HepG2 (cell line): ENCODE measurements at regions not wholly inside any gene's neighbourhood (a gene's known extent, or its start where the extent isn't known, plus 50 kb on each side); places are given as distances from the start of the nearest gene placed in this dataset.

Experiments used
- CHD2 ChIP-seq: IDR thresholded peaks from 2 replicates; pipeline ENCODE4 v1.6.1; 2011; ENCODE audit warnings: low read depth, low read length, improper control_type of control experiment
- ETV6 ChIP-seq: sonication (generic); formaldehyde crosslinking; conservative IDR thresholded peaks from 2 replicates; pipeline ENCODE4 v1.4.0; 2020; ENCODE audit warnings: missing genetic modification reagents
- HMG20B ChIP-seq: conservative IDR thresholded peaks from 2 replicates; pipeline ENCODE4 v1.6.1; 2016; ENCODE audit warnings: missing genetic modification reagents, missing compliant biosample characterization
- MAFK ChIP-seq, 2 experiments: IDR thresholded peaks in 1 of 2; conservative IDR thresholded peaks in 1 of 2; 2 replicates each; pipeline ENCODE4 v1.6.1; 2011; ENCODE audit warnings: improper control_type of control experiment in 2 of 2, low read length in 2 of 2
- MNT ChIP-seq: fragments of 450-650 bp; IDR thresholded peaks from 2 replicates; pipeline ENCODE4 v1.6.1; 2016
- NR2C2 ChIP-seq: sonication (generic); formaldehyde crosslinking; IDR thresholded peaks from 2 replicates; pipeline ENCODE4 v1.4.0; 2020; ENCODE audit warnings: missing genetic modification reagents, mild to moderate bottlenecking, moderate library complexity, borderline replicate concordance
- TCF7 ChIP-seq: sonication (generic); IDR thresholded peaks from 2 replicates; pipeline ENCODE4 v1.6.1; 2016; ENCODE audit warnings: antibody characterized with exemption, low read depth
- ZNF263 ChIP-seq: sonication (generic); formaldehyde crosslinking; IDR thresholded peaks from 2 replicates; pipeline ENCODE4 v1.4.0; 2020; ENCODE audit warnings: missing genetic modification reagents
- ZNF264 ChIP-seq: sonication (generic); formaldehyde crosslinking; IDR thresholded peaks from 2 replicates; pipeline ENCODE4 v1.4.0; 2020; ENCODE audit warnings: missing genetic modification reagents

DNA sequence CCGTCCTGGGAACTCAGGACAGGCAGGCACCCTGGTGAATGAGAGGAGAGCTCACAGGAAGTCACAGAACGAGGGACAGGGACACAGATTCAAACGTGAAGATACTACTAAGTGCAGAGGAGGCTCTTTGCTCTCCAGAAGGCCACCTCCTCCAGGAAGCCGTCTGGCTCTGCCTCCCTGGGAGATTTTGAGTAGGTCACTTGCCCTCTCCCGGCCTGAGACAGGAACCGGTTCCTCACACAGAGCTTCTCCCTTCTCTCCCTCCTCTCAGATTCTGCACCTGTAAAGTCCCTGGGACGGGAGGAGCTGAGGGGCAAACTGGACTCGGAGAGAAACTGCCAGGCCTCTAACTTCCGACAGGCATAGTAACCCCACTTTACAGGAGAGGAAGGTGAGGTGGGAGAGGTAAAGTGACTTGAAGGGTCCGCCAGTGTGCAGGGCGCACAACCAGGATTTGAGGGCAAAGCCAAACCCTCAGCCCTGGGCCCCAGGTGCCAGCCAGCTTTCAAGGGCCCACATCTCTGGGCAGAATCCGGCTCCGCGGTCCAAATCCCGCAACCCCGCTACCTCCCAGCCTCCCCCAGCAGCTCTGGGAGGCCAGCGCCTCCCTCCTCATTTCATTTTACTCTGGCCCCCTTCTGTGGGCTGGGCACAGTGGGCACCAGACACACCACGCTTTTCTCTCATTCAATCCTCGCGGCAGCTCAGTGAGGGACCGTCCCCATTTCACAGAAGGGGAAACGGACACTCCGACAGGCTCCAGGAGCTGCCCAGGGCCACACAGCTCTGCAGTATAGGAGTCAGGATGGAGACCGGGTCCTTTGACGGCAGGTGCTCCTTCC lies 150.2 kb downstream of the SMAD6 start:
- no peak for TF ChIP-seq ETV6 (CRISPR knock-in tag)
- TF ChIP-seq TCF7: no peak
- no peak for TF ChIP-seq MAFK (conservative IDR thresholded peaks at IDR 0.05 in 1 of 2, IDR thresholded peaks at IDR 0.05 in 1 of 2; ENCODE audit: low read length in 2 of 2)
- no peak for TF ChIP-seq ZNF263 (CRISPR knock-in tag)
- no peak for TF ChIP-seq CHD2
- TF ChIP-seq ZNF264 (CRISPR knock-in tag): no peak
- TF ChIP-seq HMG20B (CRISPR knock-in tag): no peak
- no peak for TF ChIP-seq MNT
- TF ChIP-seq NR2C2 (CRISPR knock-in tag): no peak
